Neural cell (in vitro differentiated cells): ENCODE measurements at regions not wholly inside any gene's neighbourhood (a gene's known extent, or its start where the extent isn't known, plus 50 kb on each side); places are given as distances from the start of the nearest gene placed in this dataset.

Source experiments
- EP300 ChIP-seq: fragments of 450-650 bp; conservative IDR thresholded peaks from 2 replicates; pipeline ENCODE4 v1.6.1; 2014; ENCODE audit warnings: antibody characterized with exemption, mild to moderate bottlenecking, moderate library complexity; ENCODE audit not compliant: poor library complexity, severe bottlenecking
- EZH2 ChIP-seq: fragments of 200-600, 300-800 bp; shearing (Covaris generic), sonication (generic); IDR thresholded peaks from 2 replicates; pipeline ENCODE4 v1.6.1; 2014; ENCODE audit warnings: antibody characterized with exemption, low read length, borderline replicate concordance, mild to moderate bottlenecking; ENCODE audit not compliant: insufficient read depth, poor library complexity, severe bottlenecking
- MXI1 ChIP-seq: fragments of 450-650 bp; conservative IDR thresholded peaks from 2 replicates; pipeline ENCODE4 v1.6.1; 2014; ENCODE audit warnings: antibody characterized with exemption, mild to moderate bottlenecking; ENCODE audit not compliant: poor library complexity, severe bottlenecking
- POLR2AphosphoS5 ChIP-seq: IDR thresholded peaks from 2 replicates; pipeline ENCODE4 v1.6.1; 2012
- RAD21 ChIP-seq: fragments of 450-650 bp; conservative IDR thresholded peaks from 2 replicates; pipeline ENCODE4 v1.6.1; 2014; ENCODE audit warnings: antibody characterized with exemption, mild to moderate bottlenecking, moderate library complexity
- SMC3 ChIP-seq: fragments of 450-650 bp; conservative IDR thresholded peaks from 2 replicates; pipeline ENCODE4 v1.6.1; 2014; ENCODE audit warnings: antibody characterized with exemption, mild to moderate bottlenecking, moderate library complexity; ENCODE audit not compliant: poor library complexity
- TAF1 ChIP-seq: IDR thresholded peaks from 2 replicates; pipeline ENCODE4 v1.6.1; 2012; ENCODE audit warnings: low read depth
- TF ChIP-seq, protein P1 (sequence below): fragments of 450-650 bp; IDR thresholded peaks from 2 replicates; pipeline ENCODE4 v1.5.1; 2014; ENCODE audit warnings: antibody characterized with exemption, mild to moderate bottlenecking, moderate library complexity; ENCODE audit not compliant: poor library complexity, severe bottlenecking
- TF ChIP-seq, protein P2 (sequence below): IDR thresholded peaks from 2 replicates; pipeline ENCODE4 v1.6.1; 2012; ENCODE audit warnings: borderline replicate concordance

DNA sequence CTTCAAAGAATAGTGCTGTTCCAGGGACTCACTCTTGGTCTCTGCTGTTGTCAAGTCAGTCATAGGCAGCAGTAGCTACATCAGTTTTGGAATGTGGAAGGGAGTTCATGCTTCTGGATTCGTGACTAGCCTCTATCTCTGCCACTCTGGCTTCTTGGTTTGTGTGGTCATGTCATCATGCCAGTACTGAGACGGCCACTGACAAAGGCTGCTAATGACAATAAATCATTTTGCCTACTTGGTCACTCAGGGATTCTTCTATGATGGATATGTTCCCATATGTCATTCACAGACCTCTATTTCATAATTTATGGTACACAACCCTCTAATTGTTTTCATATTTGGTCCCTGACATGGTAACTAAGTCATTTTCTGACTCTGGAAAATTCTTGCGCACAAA is 450.8 kb upstream of the BOD1L1 start:
- TF ChIP-seq, protein P1, sequence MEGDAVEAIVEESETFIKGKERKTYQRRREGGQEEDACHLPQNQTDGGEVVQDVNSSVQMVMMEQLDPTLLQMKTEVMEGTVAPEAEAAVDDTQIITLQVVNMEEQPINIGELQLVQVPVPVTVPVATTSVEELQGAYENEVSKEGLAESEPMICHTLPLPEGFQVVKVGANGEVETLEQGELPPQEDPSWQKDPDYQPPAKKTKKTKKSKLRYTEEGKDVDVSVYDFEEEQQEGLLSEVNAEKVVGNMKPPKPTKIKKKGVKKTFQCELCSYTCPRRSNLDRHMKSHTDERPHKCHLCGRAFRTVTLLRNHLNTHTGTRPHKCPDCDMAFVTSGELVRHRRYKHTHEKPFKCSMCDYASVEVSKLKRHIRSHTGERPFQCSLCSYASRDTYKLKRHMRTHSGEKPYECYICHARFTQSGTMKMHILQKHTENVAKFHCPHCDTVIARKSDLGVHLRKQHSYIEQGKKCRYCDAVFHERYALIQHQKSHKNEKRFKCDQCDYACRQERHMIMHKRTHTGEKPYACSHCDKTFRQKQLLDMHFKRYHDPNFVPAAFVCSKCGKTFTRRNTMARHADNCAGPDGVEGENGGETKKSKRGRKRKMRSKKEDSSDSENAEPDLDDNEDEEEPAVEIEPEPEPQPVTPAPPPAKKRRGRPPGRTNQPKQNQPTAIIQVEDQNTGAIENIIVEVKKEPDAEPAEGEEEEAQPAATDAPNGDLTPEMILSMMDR = no peak
- TF ChIP-seq POLR2AphosphoS5 (no peak), EZH2 (no peak), EP300 (no peak), TAF1 (no peak), RAD21 (no peak), SMC3 (no peak), MXI1 (no peak)
- TF ChIP-seq, protein P2, sequence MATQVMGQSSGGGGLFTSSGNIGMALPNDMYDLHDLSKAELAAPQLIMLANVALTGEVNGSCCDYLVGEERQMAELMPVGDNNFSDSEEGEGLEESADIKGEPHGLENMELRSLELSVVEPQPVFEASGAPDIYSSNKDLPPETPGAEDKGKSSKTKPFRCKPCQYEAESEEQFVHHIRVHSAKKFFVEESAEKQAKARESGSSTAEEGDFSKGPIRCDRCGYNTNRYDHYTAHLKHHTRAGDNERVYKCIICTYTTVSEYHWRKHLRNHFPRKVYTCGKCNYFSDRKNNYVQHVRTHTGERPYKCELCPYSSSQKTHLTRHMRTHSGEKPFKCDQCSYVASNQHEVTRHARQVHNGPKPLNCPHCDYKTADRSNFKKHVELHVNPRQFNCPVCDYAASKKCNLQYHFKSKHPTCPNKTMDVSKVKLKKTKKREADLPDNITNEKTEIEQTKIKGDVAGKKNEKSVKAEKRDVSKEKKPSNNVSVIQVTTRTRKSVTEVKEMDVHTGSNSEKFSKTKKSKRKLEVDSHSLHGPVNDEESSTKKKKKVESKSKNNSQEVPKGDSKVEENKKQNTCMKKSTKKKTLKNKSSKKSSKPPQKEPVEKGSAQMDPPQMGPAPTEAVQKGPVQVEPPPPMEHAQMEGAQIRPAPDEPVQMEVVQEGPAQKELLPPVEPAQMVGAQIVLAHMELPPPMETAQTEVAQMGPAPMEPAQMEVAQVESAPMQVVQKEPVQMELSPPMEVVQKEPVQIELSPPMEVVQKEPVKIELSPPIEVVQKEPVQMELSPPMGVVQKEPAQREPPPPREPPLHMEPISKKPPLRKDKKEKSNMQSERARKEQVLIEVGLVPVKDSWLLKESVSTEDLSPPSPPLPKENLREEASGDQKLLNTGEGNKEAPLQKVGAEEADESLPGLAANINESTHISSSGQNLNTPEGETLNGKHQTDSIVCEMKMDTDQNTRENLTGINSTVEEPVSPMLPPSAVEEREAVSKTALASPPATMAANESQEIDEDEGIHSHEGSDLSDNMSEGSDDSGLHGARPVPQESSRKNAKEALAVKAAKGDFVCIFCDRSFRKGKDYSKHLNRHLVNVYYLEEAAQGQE = no peak
